GM21576 (cell line): ENCODE measurements at regions not wholly inside any gene's neighbourhood (a gene's known extent, or its start where the extent isn't known, plus 50 kb on each side); places are given as distances from the start of the nearest gene placed in this dataset.

ENCODE experiments used
- ATAC-seq: cut with Tn5 transposase; IDR thresholded peaks from one replicate; pipeline ENCODE4 v1.9.1; 2021; ENCODE audit warnings: mild to moderate bottlenecking, moderate library complexity; ENCODE audit not compliant: unreplicated experiment

GRCh38 chr2:8543383-8544170, 138.3 kb upstream of the ID2 start:
- peak; percentile 73 for ATAC-seq

- ATAC-seq = no peak
These were observed 137.6 kb upstream of the ID2 start for GRCh38 chr2:8544171-8544785.

DNA sequence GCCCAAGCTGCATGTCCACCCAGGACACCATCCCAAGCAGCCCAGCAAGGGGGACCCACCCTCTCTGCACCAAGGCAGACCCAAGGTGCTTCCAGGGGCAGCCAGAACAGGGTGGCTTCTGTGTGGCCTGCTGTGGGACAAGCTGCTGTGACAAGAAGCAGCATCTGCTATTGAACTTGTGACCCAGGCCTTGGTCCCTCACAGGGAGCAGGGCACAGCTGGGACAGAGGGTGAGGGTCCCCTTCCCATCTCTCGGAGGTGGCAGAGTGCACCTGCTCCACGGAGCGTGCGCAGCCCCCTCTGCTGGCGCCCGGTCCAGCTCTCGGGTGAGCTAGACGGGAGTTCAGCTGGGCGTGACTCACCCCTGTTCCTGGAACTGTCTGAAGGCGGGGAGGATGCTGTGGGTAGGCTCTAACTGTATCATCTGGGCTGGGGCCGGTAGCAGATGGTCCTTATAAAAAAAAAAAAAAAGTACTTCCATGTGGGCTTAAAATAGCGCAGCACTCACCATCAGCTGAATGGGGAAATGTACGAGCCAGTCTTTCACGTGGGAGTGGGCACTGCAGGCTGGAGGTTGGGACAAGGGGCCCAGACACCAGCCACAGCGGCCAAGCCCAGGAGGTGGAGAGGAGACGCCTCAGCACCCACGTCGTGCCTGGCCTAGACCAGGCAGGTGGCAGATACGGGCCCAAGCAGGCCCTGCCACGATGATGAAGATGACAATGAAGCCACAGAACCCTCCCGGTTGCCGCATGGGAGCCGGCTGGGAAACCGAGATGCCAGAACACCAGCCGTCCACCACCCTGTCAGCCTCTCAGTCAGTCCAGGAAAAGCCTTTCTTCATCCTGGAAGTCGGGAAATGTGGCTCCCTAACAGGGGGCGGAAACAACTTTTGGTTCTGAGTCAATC, 136.8 kb upstream of the ID2 start:
- ATAC-seq = peak; percentile 51

GRCh38 chr2:8545695-8546611, 135.9 kb upstream of the ID2 start:
- no peak for ATAC-seq

DNA sequence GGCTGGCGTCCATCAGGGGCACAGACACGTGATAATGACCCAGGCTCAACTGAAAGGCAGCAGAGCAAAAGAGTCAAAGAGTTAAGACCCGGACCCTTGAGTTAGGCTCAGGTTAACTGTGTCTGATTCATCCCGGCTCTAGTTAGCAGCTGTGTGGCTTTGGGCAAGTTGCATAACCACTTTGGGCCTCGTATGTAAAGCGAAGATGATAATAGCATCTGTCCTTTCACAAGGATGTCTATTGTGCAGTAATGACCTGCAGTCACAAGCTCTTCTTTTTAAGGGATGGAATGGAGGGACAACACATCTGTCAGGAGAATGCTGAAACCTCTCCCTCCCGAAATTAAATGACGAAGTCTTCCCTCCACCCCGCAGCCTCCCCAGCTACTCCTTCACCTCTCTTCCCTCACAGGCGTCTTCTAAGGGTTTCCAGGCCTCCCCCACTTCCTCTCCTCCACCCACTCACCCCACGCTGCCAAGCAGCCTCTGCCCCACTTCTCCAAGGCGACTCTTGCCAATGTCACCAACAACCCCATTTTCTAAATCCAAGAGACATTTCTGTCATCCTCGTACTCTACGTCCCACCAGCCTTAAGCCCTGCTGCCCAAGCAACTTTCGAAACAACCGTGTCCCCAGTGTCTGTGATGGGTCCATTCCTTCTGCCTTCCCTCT, 135.1 kb upstream of the ID2 start:
- no peak for ATAC-seq

DNA sequence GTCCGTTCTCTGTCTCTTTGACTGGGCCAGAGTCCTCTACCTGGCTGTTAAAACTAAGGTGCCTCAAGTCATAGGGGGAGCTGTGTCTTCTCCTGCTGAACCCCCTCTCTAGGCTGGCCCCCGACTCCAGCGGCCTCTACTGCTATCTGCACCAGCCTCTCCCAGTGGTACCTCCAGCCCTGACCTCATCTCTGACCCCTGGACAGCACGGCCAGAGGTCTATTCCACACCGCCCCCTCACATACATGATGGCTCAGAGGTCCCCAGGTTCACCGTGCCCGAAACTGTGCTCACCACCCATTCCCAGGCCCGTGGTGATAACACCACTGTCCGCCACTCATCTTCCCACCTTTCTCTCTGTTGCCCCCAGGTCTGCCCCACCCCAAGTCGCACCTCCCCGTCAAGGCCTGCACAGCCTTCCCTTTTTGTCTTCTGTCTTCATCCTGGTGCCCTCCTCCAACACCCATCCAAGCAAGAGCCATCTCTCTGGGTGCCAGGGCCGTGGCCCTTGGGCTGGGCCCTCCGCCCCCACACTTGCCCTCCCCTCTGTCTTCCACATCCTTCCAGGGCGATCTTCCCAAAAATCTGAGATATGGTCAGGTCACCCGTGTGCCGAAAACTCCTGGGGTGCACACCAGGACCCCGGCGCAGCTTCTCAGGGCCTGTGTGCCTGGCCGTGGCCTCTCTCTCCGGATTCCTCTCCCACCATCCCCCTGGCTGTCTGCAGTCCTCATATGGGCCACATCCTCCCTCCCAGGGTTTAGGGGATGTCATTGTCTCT, 134.4 kb upstream of the ID2 start:
- ATAC-seq = no peak

DNA sequence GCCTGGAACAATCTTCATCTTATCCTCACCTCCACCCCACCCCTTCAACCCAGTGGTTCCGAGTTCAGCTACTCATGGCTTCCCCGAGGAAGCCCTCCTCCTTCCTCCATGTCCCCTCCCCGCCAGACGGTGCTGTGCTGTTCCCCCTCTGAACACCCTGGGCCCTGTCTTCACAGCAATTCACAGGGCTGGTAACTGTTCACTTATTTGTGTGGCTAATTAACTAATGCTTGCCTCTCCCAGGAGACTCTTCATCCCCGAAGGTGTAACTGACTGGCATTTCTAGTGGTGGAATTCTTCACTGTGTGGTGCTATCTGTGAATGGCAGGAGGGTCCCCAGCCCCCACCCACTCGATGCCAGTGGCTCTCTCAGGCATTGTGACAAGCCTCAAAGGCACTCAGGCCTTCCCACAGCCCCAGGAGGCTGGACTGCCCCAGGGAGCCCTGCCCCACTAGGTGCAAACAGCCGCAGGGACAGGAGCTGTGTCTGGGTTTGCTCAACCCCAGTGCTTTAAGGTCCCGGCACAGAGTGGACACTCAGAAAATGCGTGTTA, 133.7 kb upstream of the ID2 start:
- ATAC-seq = no peak

DNA sequence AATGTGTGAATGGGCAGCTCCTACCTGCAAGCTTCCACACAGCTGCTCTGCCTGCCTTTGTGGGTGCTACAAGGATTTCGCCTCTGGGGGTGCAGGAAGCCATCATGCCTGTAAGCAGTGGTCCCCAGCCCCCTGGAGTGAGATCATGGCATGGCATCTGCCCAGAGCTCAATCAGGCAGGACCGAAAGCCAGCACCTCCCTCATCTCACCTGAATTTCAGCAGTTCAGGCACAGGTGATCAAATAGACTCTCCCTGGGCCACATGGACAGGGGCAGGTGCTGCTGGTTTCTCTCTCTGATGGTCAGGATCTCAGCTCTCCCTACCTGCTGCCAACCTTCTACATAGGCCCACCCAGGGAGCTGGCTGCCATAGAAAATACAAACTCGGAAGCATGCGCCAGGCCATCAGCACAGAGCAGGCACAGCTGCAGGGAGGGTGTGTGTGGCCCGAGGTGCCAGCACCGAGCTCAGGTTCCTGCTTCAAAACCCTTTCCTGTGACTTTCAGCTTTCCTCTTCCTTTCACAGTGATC, 133.2 kb upstream of the ID2 start:
- no peak for ATAC-seq

- no peak for ATAC-seq
These were observed 132.5 kb upstream of the ID2 start for GRCh38 chr2:8549273-8549922.

- no peak for ATAC-seq
These were observed 131.9 kb upstream of the ID2 start for GRCh38 chr2:8549942-8550341.

DNA sequence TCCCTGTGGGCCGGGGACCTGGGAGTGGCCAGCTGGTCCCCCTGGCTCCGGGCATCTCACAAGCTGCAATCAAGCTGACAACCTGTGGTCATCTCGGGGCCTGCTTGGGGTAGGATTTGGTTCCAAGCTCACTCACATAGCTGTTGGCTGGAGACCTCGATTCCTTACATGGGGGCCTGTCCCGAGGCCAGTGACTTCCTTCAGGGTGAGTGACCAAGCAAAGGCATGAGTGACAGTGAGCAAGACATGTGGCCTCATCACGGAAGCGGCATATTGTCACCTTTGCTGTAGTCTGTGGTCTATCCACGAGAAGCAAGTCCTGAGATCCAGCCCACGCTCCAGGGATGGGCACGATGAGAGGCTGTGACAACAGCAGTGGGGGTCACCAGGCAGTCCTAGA, 131.4 kb upstream of the ID2 start:
- ATAC-seq = no peak

GRCh38 chr2:8550937-8551621, 130.8 kb upstream of the ID2 start:
- no peak for ATAC-seq

DNA sequence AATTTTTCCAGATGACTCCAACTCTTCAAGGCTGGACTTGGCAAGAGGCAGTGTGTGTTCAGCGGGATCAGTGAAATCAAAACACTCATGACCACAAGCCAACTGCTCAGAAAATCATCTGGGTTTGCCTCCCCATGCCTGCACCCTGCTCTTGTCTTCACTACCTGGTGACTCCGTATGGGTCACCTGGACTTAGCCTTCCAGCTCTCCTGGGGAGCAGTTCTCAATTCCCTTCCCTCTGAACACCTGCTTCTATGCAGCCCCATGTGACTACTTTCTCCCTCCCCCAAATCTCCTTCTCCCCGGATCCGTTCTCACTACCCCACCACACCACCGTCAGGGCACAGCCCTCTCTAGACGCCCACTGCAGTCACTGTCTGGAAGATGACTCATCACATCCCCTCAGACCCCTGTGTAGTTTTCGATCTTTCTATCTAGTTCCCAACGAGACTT, 130.2 kb upstream of the ID2 start:
- peak; percentile 53 for ATAC-seq

DNA sequence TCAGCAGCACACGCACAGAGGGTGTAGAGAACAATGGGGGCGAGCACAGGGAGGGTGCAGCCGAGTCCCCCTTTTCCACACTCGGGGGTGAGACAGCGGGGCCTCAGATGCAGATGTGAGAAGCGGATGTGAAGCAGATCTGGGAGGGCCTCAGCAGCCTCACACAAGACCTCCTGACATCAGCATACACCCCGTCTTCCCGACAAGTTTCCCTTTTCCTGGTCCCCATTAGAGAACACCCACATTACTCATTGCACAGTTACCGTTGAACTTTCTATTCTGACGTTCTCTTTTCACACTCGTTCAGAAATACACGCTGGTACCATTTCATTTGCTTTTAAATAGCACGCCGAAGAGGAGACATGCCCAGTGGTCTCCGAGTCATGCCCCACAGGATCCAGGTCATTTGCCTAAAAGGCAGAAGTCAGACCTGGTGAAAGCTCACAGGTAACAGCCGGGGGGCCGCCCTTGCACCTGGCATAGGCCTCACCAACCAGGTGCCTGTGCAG, 129.5 kb upstream of the ID2 start:
- ATAC-seq = peak; percentile 58

DNA sequence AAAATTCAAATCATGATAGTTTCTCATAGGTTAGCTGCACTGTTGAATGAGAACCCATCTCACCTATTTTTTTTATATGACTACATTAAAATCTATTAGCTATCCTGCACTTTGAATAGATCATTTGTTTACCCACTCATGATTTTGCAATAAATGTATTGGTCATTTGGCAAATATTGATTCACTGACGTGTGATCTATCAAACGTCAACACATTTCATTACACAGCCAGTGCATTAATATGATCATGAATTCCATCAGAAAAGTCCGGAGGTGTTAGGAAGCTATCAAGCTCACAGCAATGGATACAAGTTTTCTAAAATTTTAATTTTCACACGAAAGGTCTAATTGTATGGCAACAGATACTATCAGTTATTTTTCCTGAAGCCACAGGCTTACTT, 128.2 kb upstream of the ID2 start:
- ATAC-seq = no peak

DNA sequence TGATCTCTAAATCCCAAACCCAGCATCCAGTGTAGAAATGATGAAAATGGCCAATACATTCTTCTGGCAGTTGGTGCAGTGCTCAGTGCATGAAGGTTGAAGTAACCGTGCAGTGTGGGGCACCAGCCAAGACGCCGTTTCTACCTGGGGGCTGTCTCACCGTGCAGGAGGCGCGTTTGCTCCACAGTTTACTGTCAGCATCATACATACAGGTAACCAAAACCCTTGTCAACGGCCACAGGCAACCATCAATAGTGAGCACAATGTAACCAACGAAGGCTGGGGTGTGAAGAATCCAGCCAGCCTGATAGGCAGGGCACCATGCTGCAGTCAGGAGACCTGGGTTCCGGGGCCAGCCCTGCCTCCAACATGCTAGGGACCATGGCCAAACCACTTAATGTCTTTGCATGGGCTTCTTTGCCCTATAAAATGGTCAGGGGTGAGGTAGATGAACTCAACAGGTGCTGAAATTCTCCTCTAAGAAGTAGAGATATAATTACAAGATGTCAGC, 127.5 kb upstream of the ID2 start:
- ATAC-seq = no peak

- no peak for ATAC-seq
These were observed 126.3 kb upstream of the ID2 start for GRCh38 chr2:8555543-8555942.
